ENCODE measurements at regions not wholly inside any gene's neighbourhood (a gene's known extent, or its start where the extent isn't known, plus 50 kb on each side); places are given as distances from the start of the nearest gene placed in this dataset.
"Not testable (repeated sequence)": the region's sequence is repeated elsewhere in the genome, so short reads cannot be mapped to it uniquely, and the experiment has no call there.

DNA sequence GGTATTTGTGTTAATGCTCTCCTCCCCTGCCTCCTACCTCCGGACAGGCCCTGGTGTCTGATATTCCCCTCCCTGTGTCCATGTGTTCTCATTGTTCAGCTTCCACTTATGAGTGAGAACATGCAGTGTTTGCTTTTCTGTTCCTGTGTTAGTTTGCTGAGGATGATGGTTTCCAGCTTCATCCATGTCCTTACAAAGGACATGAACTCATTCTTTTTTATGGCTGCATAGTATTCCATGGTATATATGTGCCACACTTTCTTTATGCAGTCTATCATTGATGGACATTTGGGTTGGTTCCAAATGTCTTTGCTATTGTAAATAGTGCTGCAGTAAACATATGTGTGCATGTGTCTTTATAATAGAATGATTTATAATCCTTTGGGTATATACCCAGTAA is 105.2 kb upstream of the SNX2 start:
- H3K4me3 Mint-ChIP-seq, H3K27ac Mint-ChIP-seq: not testable (repeated sequence)

DNA sequence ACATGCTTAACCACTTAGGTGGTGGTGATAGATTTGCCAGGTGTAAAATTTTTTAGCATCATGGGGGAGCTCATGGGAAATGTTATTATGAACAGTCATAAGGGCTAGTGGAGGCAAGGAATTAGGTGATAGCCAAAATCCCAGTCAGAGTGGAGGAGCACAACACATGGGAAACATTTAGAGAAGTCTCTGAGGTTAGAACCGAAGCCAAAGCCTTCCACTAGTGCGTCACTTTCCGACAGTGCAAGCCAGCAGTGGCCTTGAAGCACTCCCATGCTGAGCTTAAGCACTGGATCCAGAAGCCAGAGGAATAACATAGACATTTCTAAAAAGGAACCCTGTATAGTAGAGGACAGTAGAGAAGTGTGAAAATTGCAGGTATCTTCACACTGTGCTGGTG is 101.5 kb upstream of the SNX2 start:
- H3K9me3 Mint-ChIP-seq, result peaks cover 6% of the 10 kb centered on the region
- H3K4me3 Mint-ChIP-seq, result no peak overlapping the region
- no peaks in the 10 kb centered on the region for H3K36me3 Mint-ChIP-seq (ENCODE audit: low read depth)
- H3K27me3 Mint-ChIP-seq (ENCODE audit: low read depth), result no peaks in the 10 kb centered on the region
- H3K27ac Mint-ChIP-seq, result no peak overlapping the region
- H3K4me1 Mint-ChIP-seq (ENCODE audit: low read depth), result no peaks in the 10 kb centered on the region

More for the DNA sequence above, 105.2 kb upstream of the SNX2 start:
- not testable (repeated sequence) for H3K4me1 Mint-ChIP-seq (ENCODE audit: low read depth); H3K9me3 Mint-ChIP-seq; H3K27me3 Mint-ChIP-seq (ENCODE audit: low read depth); H3K36me3 Mint-ChIP-seq (ENCODE audit: low read depth)

DNA sequence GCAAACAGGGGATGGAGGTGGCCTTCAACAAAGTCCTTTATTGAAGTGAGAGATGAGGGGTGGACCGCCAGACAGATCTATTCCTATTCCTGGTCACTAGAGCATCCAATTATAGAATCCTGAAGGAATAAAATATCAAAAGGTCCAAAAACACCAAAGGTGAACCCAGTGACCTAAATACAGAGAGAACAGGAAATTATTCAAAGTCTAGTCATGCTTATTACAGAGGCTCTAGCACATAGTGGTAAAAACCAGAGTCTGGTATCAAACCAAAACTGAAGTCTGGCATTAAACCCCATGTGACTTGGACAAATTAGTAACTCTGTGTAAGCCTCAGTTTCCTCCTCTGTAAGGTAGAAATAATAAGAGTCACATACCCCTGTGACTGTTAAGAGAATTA is 100.5 kb upstream of the SNX2 start:
- no peak overlapping the region for H3K27ac Mint-ChIP-seq
- H3K4me1 Mint-ChIP-seq (ENCODE audit: low read depth), result no peaks in the 10 kb centered on the region
- H3K27me3 Mint-ChIP-seq (ENCODE audit: low read depth), result no peaks in the 10 kb centered on the region
- peaks cover 6% of the 10 kb centered on the region for H3K9me3 Mint-ChIP-seq
- no peaks in the 10 kb centered on the region for H3K36me3 Mint-ChIP-seq (ENCODE audit: low read depth)
- H3K4me3 Mint-ChIP-seq, result no peak overlapping the region

DNA sequence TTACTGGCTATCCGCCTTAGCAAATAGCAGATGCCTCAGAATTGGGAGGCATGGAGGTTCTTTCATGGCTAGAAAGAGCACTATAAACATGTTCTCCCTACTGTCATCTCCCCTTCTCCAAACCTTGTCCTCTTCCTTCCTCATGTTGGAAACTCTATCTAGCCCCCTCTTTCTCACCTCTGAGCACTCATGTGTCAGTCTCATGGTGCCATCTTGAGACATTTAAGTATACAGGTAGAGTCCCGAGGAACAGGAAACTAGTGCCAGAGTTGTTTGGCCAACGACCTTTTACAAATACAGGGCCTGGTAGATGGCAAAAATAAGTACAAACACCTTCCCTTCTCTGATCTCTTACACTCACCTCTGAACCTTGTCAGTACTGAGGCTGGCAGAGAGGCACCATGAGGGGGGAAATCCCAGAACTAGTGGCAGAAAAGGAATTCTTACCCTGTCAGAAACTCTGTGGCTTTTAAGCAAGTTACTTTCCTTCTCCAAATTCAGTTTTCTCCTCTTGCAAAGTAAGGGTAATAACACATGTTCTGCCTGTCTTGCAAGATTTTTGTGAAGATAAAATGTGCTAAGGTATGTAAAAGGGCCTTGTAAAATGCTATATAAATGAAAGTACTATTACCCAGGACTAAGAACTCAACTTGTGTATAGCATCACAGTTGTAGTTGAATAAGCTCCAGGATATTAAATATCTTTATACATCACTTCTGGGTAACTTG is 94.1 kb upstream of the SNX2 start:
- Mint-ChIP-seq H3K36me3 (ENCODE audit: low read depth) (no peaks in the 10 kb centered on the region), H3K27ac (no peak overlapping the region), H3K4me1 (ENCODE audit: low read depth) (no peaks in the 10 kb centered on the region), H3K4me3 (no peak overlapping the region), H3K9me3 (no peaks in the 10 kb centered on the region), H3K27me3 (ENCODE audit: low read depth) (peaks cover 3% of the 10 kb centered on the region)

DNA sequence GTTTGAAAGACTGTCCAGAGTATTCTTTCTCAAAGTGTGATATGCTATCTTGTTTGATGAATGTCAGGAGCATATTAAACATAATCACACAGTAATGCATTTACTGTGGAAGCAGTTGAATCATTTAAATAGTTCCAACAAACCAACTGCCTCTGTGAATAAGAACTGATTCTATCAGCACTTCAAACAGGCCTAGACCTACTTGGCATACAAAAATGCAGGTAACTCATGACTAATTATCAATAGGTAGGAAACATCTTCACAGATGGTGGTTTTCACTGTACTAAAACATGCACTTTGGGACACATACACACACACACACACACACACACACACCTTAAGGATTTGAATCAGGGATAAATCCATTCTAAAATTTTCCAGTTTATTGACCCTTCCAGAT is 91.2 kb upstream of the SNX2 start:
- H3K9me3 Mint-ChIP-seq, result no peaks in the 10 kb centered on the region
- H3K27me3 Mint-ChIP-seq (ENCODE audit: low read depth), result peaks cover 3% of the 10 kb centered on the region
- no peaks in the 10 kb centered on the region for H3K36me3 Mint-ChIP-seq (ENCODE audit: low read depth)
- no peak overlapping the region for H3K27ac Mint-ChIP-seq
- no peaks in the 10 kb centered on the region for H3K4me1 Mint-ChIP-seq (ENCODE audit: low read depth)
- H3K4me3 Mint-ChIP-seq, result no peak overlapping the region

DNA sequence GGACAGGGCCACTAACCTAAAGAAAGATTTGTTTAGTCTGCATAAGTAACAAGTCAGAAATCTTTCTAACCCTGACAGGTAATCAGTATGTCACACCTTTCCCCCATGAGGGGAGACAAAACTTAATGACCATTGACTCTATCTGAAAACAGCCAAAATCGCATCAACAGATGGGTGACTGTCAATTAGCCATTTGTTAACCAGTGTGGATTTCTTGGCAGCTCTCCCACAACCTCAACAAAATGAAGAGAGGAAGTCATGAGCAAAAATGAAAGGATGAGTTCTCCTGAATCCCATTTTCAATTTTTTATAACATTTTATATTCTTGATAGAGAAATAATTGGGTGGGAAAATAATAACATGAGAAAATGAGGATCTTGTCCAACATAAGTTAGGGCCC is 84.6 kb upstream of the SNX2 start:
- H3K36me3 Mint-ChIP-seq (ENCODE audit: low read depth), result no peaks in the 10 kb centered on the region
- H3K9me3 Mint-ChIP-seq, result no peaks in the 10 kb centered on the region
- no peaks in the 10 kb centered on the region for H3K27me3 Mint-ChIP-seq (ENCODE audit: low read depth)
- H3K4me1 Mint-ChIP-seq (ENCODE audit: low read depth), result no peaks in the 10 kb centered on the region
- no peak overlapping the region for H3K27ac Mint-ChIP-seq
- no peak overlapping the region for H3K4me3 Mint-ChIP-seq

DNA sequence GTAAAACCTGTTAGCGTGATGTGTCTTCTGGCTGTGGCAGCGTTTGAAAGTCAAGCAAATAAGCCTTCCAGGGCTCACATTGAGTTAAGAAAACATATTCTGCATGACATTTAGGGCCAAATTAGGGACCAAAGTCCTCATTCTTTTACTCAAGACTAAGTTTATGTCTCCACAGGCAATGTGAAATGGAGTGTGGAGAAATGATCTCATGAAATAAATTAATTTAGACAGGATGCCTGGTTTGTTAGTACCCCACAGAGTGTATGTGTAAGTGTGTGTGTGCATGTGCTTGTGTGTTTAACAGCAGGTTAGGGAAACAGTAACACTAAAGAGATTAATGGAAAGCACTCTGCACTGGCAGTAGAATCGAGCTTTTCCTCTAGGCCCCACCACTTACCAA is 82.9 kb upstream of the SNX2 start:
- Mint-ChIP-seq H3K27me3 (ENCODE audit: low read depth) (no peaks in the 10 kb centered on the region), H3K4me1 (ENCODE audit: low read depth) (no peaks in the 10 kb centered on the region), H3K4me3 (no peak overlapping the region), H3K27ac (no peak overlapping the region), H3K36me3 (ENCODE audit: low read depth) (no peaks in the 10 kb centered on the region), H3K9me3 (no peaks in the 10 kb centered on the region)

DNA sequence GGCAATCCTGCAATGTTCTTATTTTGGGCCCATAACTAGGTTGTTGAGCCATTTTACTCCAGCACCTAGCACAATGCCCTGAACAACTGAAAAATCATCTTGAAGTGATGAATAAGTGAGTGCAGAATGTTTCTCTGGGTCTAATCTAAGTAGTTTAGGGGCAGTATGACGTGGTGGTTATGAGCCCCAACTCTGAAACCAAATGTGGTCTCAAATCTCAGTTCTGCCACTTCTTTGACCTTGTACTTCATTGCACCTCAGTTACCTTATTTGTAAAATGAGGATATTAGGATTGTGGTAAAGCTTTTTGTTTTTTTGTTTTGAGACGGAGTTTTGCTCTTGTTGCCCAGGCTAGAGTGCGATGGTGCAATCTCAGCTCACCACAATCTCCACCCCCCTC is 80.9 kb upstream of the SNX2 start:
- no peaks in the 10 kb centered on the region for H3K27me3 Mint-ChIP-seq (ENCODE audit: low read depth)
- H3K9me3 Mint-ChIP-seq, result no peaks in the 10 kb centered on the region
- H3K36me3 Mint-ChIP-seq (ENCODE audit: low read depth), result no peaks in the 10 kb centered on the region
- no peaks in the 10 kb centered on the region for H3K4me1 Mint-ChIP-seq (ENCODE audit: low read depth)
- no peak overlapping the region for H3K27ac Mint-ChIP-seq
- H3K4me3 Mint-ChIP-seq, result no peak overlapping the region

DNA sequence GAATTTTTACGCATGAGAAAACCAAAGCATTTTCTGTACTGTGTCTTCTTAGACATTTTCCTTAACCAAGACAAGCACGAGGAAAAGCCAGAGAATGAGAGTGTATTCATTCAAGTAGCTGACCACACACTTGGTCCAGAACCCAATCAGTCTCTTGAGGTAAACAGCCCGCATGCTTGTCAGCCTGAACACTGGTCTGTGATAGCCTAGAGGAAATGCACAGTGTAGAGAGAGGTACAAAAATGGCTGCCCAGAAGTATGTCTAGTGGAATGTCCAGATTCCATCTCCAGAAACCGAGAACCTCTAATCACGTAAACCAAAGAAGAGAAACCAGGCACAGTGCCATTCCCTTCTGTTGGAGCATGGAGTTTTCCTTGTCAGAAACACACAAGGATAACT is 80.0 kb upstream of the SNX2 start:
- no peak overlapping the region for H3K27ac Mint-ChIP-seq
- H3K36me3 Mint-ChIP-seq (ENCODE audit: low read depth), result no peaks in the 10 kb centered on the region
- no peak overlapping the region for H3K4me3 Mint-ChIP-seq
- no peaks in the 10 kb centered on the region for H3K27me3 Mint-ChIP-seq (ENCODE audit: low read depth)
- no peaks in the 10 kb centered on the region for H3K4me1 Mint-ChIP-seq (ENCODE audit: low read depth)
- H3K9me3 Mint-ChIP-seq, result no peaks in the 10 kb centered on the region

DNA sequence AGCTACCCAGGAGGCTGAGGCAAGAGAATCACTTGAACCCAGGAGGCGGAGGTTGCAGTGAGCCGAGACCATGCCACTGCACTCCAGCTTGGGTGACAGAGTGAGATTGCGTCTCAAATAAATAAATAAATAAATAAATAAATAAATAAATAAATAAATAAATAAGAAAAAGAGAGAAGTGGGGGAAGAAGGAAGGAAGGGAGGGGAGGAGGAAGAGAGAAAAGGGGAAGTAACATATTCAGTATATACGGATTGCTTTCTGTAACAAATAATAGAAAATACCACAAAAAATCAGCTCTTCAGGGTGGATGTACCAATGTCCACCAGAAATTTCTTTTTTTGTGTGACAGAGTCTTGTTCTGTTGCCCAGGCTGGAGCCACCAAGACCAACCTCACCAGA is 78.1 kb upstream of the SNX2 start:
- H3K4me1 Mint-ChIP-seq (ENCODE audit: low read depth); H3K27me3 Mint-ChIP-seq (ENCODE audit: low read depth); H3K36me3 Mint-ChIP-seq (ENCODE audit: low read depth); H3K9me3 Mint-ChIP-seq; H3K27ac Mint-ChIP-seq; H3K4me3 Mint-ChIP-seq: not testable (repeated sequence)

DNA sequence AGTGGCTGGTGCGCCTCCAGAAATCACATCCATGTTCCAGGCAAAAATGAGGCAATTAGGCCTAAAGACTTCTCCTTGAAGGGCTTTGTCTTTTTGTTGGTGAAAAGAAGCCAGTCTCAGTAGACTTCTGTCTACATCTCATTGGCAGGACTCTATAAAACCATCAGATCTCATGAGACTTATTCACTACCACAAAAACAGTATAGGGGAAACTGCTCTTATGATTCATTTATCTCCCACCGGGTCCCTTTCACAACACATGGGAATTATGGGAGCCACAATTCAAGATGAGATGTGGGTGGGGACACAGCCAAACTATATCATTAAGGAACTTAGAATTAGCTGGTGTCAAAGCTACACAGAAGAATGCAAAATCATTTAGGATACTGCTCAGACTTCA is 77.7 kb upstream of the SNX2 start:
- peaks cover 4% of the 10 kb centered on the region for H3K4me1 Mint-ChIP-seq (ENCODE audit: low read depth)
- H3K4me3 Mint-ChIP-seq, result no peak overlapping the region
- H3K27me3 Mint-ChIP-seq (ENCODE audit: low read depth), result no peaks in the 10 kb centered on the region
- H3K36me3 Mint-ChIP-seq (ENCODE audit: low read depth), result no peaks in the 10 kb centered on the region
- no peaks in the 10 kb centered on the region for H3K9me3 Mint-ChIP-seq
- no peak overlapping the region for H3K27ac Mint-ChIP-seq

DNA sequence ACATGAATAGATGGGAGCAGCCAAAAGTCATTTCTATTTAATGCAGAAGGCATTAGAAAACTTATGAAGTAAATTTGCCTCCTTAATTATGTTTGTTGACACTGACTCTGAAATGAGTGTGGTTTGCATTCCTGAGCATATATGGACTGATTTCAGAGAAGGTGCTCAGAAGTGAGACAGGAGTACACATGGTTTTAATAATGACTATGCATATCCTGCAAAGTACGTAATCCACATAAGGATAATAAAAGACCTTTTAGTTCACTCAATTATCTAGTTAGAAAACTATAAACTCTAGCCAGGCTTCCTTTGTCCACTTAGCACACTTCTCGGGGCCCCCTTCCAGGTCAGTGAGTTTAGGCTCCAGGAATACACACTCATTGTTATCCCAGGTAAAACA is 75.7 kb upstream of the SNX2 start:
- no peak overlapping the region for H3K4me3 Mint-ChIP-seq
- no peaks in the 10 kb centered on the region for H3K36me3 Mint-ChIP-seq (ENCODE audit: low read depth)
- H3K9me3 Mint-ChIP-seq, result no peaks in the 10 kb centered on the region
- H3K27me3 Mint-ChIP-seq (ENCODE audit: low read depth), result no peaks in the 10 kb centered on the region
- peaks cover 9% of the 10 kb centered on the region for H3K4me1 Mint-ChIP-seq (ENCODE audit: low read depth)
- H3K27ac Mint-ChIP-seq, result no peak overlapping the region

DNA sequence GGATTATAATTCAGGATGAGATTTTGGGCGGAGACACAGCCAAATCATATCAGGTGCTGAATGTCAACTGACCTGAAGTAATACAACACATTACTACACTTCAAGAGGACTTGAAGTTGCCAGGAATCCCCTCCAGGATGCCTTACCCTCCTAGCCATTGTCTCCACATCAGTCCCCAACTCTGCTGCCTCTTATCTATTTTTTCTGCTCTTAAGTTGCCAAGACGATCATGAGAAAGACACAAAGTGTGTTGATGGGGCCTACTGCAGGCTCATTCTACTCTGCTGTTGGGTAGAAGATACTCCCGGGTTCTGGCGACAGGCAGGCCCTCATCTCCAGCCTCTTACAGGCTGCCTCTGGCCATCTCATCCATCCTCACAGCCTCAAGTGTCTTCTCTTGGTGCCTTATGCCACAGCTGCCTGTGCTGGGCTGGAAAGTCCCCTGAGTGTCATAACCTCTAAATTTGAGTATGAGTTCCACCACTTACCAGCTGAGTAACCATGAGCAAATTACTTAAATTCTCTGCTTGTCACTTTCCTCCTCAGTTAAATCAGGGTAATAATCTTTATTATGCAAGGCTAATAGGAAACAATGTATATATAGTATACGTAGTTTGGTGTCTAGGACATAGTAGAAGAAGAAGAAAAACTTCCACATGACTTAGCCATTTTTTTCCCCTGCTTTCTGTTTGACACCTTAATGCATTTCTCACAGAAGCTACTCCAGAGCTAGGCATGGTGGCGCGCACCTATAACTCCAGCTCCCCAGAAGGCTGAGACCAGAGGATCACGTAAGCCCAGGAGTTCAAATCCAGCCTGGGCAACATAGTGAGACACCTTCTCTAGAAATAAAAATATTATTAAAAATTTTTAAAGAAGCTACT is 73.0 kb upstream of the SNX2 start:
- H3K9me3 Mint-ChIP-seq, result no peaks in the 10 kb centered on the region
- H3K4me3 Mint-ChIP-seq, result no peak overlapping the region
- H3K36me3 Mint-ChIP-seq (ENCODE audit: low read depth), result no peaks in the 10 kb centered on the region
- H3K4me1 Mint-ChIP-seq (ENCODE audit: low read depth), result peaks cover 9% of the 10 kb centered on the region
- H3K27me3 Mint-ChIP-seq (ENCODE audit: low read depth), result peaks cover 9% of the 10 kb centered on the region
- H3K27ac Mint-ChIP-seq, result peak overlapping the region; percentile 58

DNA sequence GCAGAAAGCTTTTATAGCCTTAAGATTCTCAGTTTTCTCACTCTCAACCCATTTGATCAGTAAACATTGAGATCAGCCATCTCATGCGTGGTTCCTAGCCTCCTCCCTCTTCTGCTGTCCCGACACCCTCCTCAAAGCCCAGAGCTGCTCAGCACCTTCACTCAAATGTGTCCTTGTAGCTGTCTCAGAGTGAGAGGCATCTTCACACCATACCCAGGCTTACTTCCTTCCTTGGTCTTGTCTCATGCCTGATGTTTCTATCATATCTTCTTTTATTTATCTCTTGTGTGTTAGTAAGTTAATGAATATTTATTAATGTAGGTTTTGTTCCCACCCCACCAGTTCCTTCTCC is 72.4 kb upstream of the SNX2 start:
- Mint-ChIP-seq H3K4me1 (ENCODE audit: low read depth) (peaks cover 9% of the 10 kb centered on the region), H3K36me3 (ENCODE audit: low read depth) (no peaks in the 10 kb centered on the region), H3K4me3 (no peak overlapping the region), H3K27ac (peak overlapping the region; percentile 55), H3K27me3 (ENCODE audit: low read depth) (peaks cover 9% of the 10 kb centered on the region), H3K9me3 (no peaks in the 10 kb centered on the region)

DNA sequence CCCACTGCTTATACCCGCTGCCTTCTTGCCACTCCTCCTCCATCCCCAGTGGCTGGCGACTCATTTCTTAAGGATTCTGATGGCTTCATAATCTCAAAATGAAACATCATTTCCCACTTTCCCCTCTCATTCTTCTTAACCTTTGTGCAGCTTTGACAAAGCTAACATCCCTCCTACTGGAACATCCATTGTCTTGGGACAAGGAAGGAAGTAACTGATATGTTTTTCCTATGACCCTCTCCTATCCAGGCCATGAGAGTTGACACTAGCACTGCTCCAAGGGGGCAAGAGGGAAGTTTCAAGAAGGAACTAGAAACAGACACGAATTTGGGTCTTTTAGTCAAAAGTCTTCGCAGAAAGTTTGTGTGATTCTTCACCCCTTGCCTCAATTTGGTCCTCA is 71.7 kb upstream of the SNX2 start:
- Mint-ChIP-seq H3K27ac (no peak overlapping the region), H3K4me3 (no peak overlapping the region), H3K4me1 (ENCODE audit: low read depth) (peaks cover 9% of the 10 kb centered on the region), H3K36me3 (ENCODE audit: low read depth) (no peaks in the 10 kb centered on the region), H3K27me3 (ENCODE audit: low read depth) (peaks cover 9% of the 10 kb centered on the region), H3K9me3 (no peaks in the 10 kb centered on the region)

Data from T-helper 1 cell treated with Interleukin-12 subunit alpha and Interleukin-12 subunit beta and Interleukin-4 antibody, amounts not matched to agents 30 μg/mL and 1 μg/mL, for 36 hours (primary cell).